Mucosa of stomach (tissue), 1 donor: ENCODE measurements at regions not wholly inside any gene's neighbourhood (a gene's known extent, or its start where the extent isn't known, plus 50 kb on each side); places are given as distances from the start of the nearest gene placed in this dataset.

Experiments used
- H3K27me3 ChIP-seq: one replicate; pipeline ENCODE4 v1.7.0; 2013; ENCODE audit warnings: mild to moderate bottlenecking, low read length; ENCODE audit not compliant: control insufficient read depth, insufficient read depth
- H3K36me3 ChIP-seq: one replicate; pipeline ENCODE4 v1.7.0; 2013; ENCODE audit warnings: low read length; ENCODE audit not compliant: control insufficient read depth, insufficient read depth
- H3K4me1 ChIP-seq: one replicate; pipeline ENCODE4 v1.7.0; 2013; ENCODE audit warnings: mild to moderate bottlenecking, low read length; ENCODE audit not compliant: control insufficient read depth, insufficient read depth
- H3K4me3 ChIP-seq: one replicate; pipeline ENCODE4 v1.7.0; 2013; ENCODE audit warnings: low read length
- H3K9ac ChIP-seq: one replicate; pipeline ENCODE4 v1.7.0; 2013; ENCODE audit warnings: mild to moderate bottlenecking, low read length, moderate library complexity
- H3K9me3 ChIP-seq: one replicate; pipeline ENCODE4 v1.7.0; 2013; ENCODE audit warnings: mild to moderate bottlenecking, low read length, moderate library complexity; ENCODE audit not compliant: control insufficient read depth
- donor health status: Pancreatic carcinoma.

DNA sequence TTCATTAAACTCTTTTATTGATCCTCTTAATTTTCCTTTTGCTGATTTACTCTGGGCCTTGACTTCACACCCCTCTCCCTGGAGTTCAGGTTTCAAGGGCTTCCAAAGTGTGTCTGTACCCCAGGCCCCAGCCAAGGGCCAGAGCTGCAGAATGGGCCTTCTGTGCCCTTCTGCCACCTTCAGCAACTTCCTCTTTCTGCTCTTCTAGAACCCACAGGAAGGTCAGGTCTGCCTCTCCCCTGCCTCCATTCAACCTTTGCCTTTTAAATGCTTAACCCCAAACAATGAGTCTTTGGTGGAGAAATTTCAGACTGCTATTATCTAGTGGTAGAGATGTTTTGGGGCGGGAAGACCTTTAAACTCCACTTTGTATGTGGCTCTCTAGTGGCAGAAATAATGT lies 63.1 kb downstream of the TSN start:
- H3K4me1 ChIP-seq, result no peaks in the 10 kb centered on the region
- H3K9me3 ChIP-seq, result no peaks in the 10 kb centered on the region
- no peak overlapping the region for H3K9ac ChIP-seq
- H3K4me3 ChIP-seq, result no peak overlapping the region
- no peaks in the 10 kb centered on the region for H3K27me3 ChIP-seq
- no peaks in the 10 kb centered on the region for H3K36me3 ChIP-seq

DNA sequence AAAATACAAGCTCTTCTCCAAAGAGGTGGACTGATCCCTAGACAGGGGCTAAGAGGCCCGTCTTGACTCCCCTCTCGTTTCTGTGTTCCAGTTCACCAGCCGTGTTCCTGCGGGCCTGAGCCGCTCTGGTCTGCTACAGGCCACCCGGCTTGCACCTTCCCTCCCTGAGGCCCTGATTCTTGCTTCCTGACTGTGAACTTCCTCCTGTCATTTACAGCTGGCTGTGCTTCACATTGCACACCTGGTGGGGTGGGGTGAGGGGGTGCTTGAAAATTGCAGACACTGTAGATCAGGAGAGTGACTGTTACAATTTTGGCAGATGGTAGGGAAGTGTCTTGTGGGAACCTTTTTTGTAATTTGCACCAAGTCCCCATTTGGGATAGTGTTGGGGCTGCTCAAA lies 64.4 kb downstream of the TSN start:
- no peak overlapping the region for H3K4me3 ChIP-seq
- no peak overlapping the region for H3K9ac ChIP-seq
- H3K27me3 ChIP-seq, result no peaks in the 10 kb centered on the region
- peaks cover 2% of the 10 kb centered on the region for H3K4me1 ChIP-seq
- H3K36me3 ChIP-seq, result no peaks in the 10 kb centered on the region
- H3K9me3 ChIP-seq, result no peaks in the 10 kb centered on the region

DNA sequence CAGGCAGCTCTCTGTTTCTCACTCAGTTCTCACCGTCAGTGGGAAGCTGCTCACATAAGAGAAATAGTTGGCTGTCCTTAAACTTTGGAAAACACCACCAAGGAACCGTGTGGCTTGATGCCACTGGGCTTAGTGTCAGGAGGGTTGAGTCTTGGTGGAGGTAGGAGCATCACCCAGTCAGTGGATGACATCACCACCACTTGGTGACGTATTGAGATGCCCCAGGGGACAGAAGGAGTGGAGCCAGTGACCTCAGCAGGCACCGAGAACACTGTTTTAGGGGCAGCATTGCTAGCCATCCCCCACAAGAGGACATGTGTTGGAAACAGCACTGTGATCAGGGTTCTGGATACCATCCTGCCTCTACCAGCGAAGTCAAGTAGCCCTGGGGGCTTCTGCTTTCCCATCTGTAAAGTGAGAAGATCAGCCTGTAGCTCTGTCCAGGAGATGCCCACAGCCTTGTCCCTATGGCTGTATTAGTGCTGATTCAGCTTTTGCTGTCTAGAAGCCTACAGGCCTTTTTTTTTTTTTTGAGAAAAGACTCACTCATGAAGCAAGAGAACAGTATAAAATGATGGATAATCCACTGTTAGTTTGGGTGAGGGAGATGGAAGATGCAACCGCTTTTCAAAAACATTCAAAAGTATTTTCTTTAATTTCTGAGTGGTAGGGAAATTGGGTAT lies 66.2 kb downstream of the TSN start:
- H3K4me3 ChIP-seq, result no peak overlapping the region
- H3K9me3 ChIP-seq, result no peaks in the 10 kb centered on the region
- H3K27me3 ChIP-seq, result no peaks in the 10 kb centered on the region
- no peak overlapping the region for H3K9ac ChIP-seq
- H3K4me1 ChIP-seq, result peaks cover 16% of the 10 kb centered on the region
- no peaks in the 10 kb centered on the region for H3K36me3 ChIP-seq

DNA sequence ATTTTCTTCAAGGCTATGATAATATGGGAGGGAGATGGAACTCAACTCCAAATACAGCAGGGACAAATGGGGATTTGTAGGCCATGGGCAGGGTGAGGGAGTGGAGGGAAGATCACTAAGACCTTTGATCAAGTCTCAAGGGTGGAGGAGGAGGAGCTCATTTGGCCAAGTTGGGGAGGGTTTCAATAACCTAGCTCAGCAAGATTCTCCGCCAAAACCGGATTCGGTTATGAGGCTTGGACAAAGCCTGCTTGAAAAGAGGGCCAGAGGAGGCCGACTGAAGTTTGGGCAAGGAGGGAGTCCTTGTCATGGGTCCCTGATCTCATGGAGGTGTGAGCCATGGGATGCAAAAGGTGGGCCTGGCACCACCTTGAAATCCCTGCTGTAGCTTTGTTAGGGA lies 68.8 kb downstream of the TSN start:
- no peaks in the 10 kb centered on the region for H3K36me3 ChIP-seq
- no peak overlapping the region for H3K4me3 ChIP-seq
- no peak overlapping the region for H3K9ac ChIP-seq
- H3K4me1 ChIP-seq, result peaks cover 16% of the 10 kb centered on the region
- no peaks in the 10 kb centered on the region for H3K27me3 ChIP-seq
- no peaks in the 10 kb centered on the region for H3K9me3 ChIP-seq

DNA sequence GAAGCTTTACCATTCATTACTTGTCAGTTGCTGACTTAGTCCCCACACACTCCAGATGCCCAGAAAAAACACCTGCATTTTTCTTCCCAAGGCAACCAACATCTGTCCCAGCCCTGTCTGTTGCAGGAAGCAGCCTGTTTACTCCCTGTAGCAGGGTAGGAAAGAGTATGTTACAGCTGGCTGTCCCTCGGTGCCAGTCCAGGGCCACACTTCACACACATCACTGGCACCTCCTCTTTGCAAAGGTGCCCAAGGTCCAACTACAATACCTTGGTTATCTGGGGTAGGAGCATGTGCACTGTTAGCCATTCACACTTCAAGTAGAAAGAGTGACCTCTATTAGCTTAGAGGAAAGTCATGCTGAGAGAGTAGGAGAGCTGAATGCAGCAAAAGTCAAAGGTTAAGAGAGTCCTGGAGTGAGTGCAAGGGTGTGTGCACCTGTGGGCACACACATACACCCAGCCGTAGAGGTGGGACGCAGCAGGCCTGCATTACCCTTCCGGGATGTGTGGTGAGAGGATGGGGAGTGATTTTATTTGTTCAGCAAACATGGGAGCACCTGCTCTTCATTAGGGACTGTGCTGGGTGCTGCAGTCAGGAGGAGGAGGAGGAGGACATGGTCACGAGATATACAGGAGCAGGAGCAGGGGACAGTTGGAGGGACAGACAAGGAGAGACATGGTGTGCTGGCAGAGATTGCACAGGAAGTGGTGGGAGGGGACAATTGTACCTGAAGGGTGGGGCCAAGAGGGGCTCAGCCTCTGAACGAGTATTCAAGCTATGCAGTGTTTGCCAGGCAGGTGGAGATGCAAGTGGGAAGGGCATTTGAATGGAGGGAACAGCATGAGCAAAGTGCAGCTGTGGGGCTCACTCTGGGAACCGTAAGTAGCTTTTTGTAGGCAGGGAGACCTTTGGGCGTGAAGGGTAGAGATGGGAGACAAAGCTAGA lies 69.8 kb downstream of the TSN start:
- Histone ChIP-seq H3K4me3 (no peak overlapping the region), H3K9me3 (no peaks in the 10 kb centered on the region), H3K36me3 (no peaks in the 10 kb centered on the region), H3K4me1 (peaks cover 16% of the 10 kb centered on the region), H3K9ac (no peak overlapping the region), H3K27me3 (no peaks in the 10 kb centered on the region)

DNA sequence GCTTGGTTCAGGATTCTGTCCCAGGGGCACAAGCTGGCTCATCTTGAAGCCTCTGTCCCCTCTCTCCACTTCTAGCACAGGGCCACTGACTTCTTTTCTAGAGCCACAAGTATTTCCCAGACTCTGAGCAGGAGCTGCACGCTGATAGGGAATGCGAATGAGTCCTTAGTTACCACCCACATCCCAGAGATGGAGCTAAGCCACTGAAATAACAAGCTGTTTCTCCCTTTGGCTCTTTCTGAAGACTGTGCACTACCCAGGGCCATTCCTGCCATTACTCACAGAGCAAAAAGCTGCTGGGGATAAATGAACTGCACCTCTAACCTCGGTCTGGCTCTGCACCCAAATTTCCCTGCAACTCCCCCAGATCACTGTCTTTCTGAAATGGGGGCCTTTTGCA lies 70.6 kb downstream of the TSN start:
- no peak overlapping the region for H3K4me3 ChIP-seq
- H3K36me3 ChIP-seq, result no peaks in the 10 kb centered on the region
- H3K9me3 ChIP-seq, result no peaks in the 10 kb centered on the region
- no peak overlapping the region for H3K9ac ChIP-seq
- H3K27me3 ChIP-seq, result no peaks in the 10 kb centered on the region
- peaks cover 16% of the 10 kb centered on the region for H3K4me1 ChIP-seq

DNA sequence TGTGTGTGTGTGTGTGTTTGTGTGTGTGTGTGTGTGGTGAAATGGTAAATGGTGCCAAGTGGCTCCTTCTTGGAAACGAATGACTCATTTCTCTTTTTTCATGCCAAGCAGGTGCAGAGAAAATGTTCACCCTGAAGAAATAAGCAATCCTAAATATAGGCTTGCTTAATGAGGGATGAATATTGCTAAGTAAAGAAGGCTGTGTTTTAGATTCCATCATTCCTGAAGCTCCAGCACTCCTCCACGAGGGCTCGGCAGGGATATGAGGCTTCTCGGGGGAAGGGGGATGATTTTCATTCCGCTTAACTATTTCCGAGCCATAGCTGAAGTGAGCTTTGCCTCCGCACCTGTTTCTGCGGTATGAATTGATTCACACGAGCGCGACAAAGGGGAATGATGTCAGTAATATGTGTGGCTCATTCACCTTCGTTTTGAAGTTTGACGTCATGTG lies 72.9 kb downstream of the TSN start:
- Histone ChIP-seq H3K36me3 (no peaks in the 10 kb centered on the region), H3K4me1 (peaks cover 16% of the 10 kb centered on the region), H3K9me3 (no peaks in the 10 kb centered on the region), H3K9ac (no peak overlapping the region), H3K4me3 (no peak overlapping the region), H3K27me3 (no peaks in the 10 kb centered on the region)

DNA sequence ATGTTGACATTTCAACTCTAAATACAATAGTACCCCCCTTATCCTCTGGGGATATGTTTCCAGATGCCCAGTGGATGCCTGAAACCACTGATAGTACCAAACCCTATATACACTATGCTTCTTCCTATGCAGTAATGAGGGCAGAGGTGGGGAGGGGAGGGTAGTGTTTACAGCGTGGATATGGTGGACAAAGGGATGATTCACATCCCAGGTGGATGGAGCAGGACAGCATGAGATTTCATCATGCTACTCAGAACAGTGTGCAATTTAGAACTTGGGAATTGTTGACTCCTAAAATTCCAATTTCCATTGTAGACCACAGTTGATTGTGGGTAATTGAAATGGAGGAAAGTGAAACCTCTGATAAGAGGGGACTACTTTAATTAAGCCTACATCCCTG lies 75.4 kb downstream of the TSN start:
- H3K9me3 ChIP-seq, result no peaks in the 10 kb centered on the region
- no peaks in the 10 kb centered on the region for H3K27me3 ChIP-seq
- peaks cover 4% of the 10 kb centered on the region for H3K4me1 ChIP-seq
- no peak overlapping the region for H3K4me3 ChIP-seq
- no peak overlapping the region for H3K9ac ChIP-seq
- H3K36me3 ChIP-seq, result no peaks in the 10 kb centered on the region

DNA sequence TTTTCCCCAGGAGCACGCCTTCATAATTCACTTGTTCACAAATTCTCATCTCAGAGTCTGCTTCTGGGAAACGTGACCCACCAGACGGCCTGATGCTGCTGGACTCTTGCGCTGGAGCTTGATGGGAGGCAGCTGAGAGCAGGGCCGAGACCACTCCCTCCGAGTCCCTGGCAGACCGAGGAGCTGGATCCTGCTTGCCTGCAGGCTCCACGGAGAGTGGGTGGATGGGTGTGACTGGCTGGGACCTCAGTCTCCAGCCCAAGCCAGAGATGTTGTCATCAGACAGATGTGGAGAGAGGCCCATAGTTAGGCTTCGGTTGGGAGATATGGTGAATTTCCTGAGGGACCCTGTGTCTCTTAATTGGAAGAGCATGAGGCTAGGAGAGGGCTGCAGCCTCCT lies 76.4 kb downstream of the TSN start:
- H3K4me1 ChIP-seq, result no peaks in the 10 kb centered on the region
- no peak overlapping the region for H3K4me3 ChIP-seq
- H3K9ac ChIP-seq, result no peak overlapping the region
- H3K36me3 ChIP-seq, result no peaks in the 10 kb centered on the region
- no peaks in the 10 kb centered on the region for H3K9me3 ChIP-seq
- H3K27me3 ChIP-seq, result no peaks in the 10 kb centered on the region

DNA sequence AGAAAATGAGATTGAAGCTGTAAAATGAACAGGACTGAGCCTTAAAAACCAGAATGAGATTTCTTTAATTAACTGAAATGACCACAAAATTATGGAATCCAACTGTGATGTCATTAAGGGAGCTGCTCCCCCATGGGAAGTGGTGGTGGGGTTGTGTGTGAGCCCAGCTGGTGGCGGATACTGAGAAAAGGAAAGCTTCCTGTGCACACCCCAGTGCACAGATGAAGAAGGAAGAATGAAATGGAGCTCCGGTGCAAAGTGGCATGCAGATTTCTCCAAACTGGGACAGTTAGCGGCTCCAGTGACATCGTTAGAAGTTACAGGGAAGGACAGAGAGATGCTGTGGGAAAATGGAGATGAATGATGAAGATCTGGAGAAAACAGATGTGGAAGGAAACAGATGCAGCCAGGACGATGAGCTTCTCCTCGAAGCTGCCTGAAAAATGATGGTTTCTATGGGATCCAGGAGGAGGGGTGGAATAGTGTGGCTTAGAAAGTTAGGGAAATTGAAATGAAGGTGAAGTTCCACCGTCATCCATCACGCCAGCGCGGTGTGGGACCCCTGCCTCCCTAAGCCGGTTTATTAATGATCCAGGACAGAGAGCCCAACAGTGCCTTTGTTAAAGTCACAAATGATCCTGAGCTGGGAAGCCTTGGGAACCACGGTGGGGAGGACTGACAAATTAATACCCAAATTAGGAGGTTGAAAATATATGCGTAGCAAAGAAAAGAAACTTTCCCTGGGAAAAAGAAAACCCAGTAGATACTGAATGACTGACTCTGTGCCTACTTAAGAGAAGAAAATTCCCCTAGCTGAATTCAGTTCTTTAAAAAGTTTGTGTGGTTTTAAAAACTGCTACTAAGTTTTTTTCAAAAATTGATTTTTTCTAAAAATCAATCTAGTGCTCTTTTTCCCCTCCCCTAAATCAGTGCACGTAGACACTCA lies 77.2 kb downstream of the TSN start:
- H3K4me1 ChIP-seq, result no peaks in the 10 kb centered on the region
- no peaks in the 10 kb centered on the region for H3K9me3 ChIP-seq
- H3K4me3 ChIP-seq, result no peak overlapping the region
- H3K36me3 ChIP-seq, result no peaks in the 10 kb centered on the region
- no peak overlapping the region for H3K9ac ChIP-seq
- H3K27me3 ChIP-seq, result no peaks in the 10 kb centered on the region

DNA sequence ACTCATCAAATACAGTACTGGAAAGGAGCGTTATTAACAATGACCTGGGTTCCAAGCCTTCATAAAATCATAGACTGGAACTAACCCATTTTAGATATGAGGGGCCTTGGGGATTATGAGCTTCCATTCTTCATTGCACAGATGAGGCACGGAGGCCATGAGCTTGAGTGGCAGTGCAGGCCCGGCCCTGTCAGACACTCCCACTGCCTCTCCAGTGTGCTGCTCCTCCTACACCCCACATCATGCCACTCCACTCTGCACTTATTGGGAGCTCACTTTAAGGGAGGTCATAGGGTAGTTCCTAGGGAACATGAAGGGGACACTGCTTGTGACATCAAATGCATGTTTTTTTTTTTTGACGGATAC lies 77.9 kb downstream of the TSN start:
- Histone ChIP-seq H3K9me3 (no peaks in the 10 kb centered on the region), H3K36me3 (no peaks in the 10 kb centered on the region), H3K4me1 (no peaks in the 10 kb centered on the region), H3K9ac (no peak overlapping the region), H3K27me3 (no peaks in the 10 kb centered on the region), H3K4me3 (no peak overlapping the region)

DNA sequence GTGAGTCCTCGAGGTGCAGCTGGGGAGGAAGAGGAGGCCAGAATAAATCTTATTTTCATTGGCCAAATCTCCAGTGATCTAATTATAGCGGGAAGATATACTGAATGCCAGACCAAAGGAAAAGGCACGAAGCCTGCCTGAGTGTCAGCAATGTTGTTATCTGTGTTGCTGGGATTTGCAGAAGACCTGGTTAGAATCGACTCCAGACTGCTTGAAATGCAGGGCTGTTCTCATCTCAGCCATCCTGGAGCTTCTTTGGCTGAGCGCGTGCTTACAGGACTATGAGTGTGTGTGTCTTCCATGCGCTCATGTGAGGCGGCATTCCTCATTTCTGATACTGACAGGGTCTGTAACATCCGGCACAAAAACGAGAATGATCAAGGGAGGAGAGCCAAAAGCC lies 81.2 kb downstream of the TSN start:
- Histone ChIP-seq H3K4me1 (no peaks in the 10 kb centered on the region), H3K4me3 (no peak overlapping the region), H3K36me3 (no peaks in the 10 kb centered on the region), H3K27me3 (no peaks in the 10 kb centered on the region), H3K9ac (no peak overlapping the region), H3K9me3 (no peaks in the 10 kb centered on the region)
